Effector memory CD8-positive, alpha-beta T cell (primary cell): ENCODE measurements at regions not wholly inside any gene's neighbourhood (a gene's known extent, or its start where the extent isn't known, plus 50 kb on each side); places are given as distances from the start of the nearest gene placed in this dataset.
A peak's percentile ranks its signal among the peaks of the same experiment; 100 is the strongest.

Experiments
- ATAC-seq: fragments of 150-1000 bp; cut with Tn5 transposase; replicated peaks from 2 replicates; pipeline ENCODE4 v1.10.0; 2021; ENCODE audit warnings: mild to moderate bottlenecking, moderate library complexity
- DNase-seq, 3 experiments: peaks; one replicate each; pipeline ENCODE4 v3.0.0; 2021
- H3K27ac Mint-ChIP-seq, 2 donors: one replicate each; pipeline ENCODE4 v1.8.0; 2022; ENCODE audit warnings: mild to moderate bottlenecking in 2 of 2, mixed read lengths in 2 of 2, moderate library complexity in 2 of 2
- H3K27me3 Mint-ChIP-seq, 2 donors: one replicate each; pipeline ENCODE4 v1.8.0; 2022; ENCODE audit warnings: mixed read lengths in 2 of 2
- H3K36me3 Mint-ChIP-seq: one replicate; pipeline ENCODE4 v1.8.0; 2022; ENCODE audit warnings: mild to moderate bottlenecking, moderate library complexity, mixed read lengths; ENCODE audit not compliant: insufficient read depth
- H3K4me1 Mint-ChIP-seq, 2 donors: one replicate each; pipeline ENCODE4 v1.8.0; 2022; ENCODE audit warnings: low read depth in 2 of 2, mixed read lengths in 2 of 2
- H3K4me3 Mint-ChIP-seq, 2 donors: one replicate each; pipeline ENCODE4 v1.8.0; 2022; ENCODE audit warnings: mild to moderate bottlenecking in 2 of 2, mixed read lengths in 2 of 2, moderate library complexity in 2 of 2
- H3K9me3 Mint-ChIP-seq, 2 donors: one replicate each; pipeline ENCODE4 v1.8.0; 2022; ENCODE audit warnings: mixed read lengths in 2 of 2

DNA sequence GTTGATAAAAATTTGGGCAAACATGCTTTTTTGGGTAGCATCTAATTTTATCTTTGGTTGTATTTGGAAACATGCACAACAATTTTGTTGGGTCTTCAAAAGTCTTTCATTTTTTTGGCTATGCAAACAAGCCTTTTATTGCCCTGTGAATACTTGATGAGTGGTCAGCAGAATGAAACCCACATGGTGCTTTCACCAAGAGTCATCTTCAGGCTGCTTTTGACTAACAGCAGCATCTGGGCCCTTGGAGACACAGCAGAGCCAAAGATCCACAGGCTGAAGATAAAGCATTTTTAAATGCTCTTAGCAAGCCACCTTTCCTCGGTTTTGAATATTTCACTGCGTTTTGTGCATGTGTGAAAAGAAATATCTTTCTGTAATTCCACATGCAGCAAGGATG lies 154.9 kb downstream of the FGF9 start:
- Mint-ChIP-seq H3K36me3 (no peaks in the 10 kb centered on the region), H3K4me1 (peaks cover 0 to 3% of the 10 kb centered on the region in 2 donors), H3K9me3 (no peaks in the 10 kb centered on the region), H3K27me3 (peaks cover 14 to 19% of the 10 kb centered on the region in 2 donors), H3K27ac (no peak overlapping the region), H3K4me3 (no peak overlapping the region)
- DNase-seq (no peak), ATAC-seq (no peak)

DNA sequence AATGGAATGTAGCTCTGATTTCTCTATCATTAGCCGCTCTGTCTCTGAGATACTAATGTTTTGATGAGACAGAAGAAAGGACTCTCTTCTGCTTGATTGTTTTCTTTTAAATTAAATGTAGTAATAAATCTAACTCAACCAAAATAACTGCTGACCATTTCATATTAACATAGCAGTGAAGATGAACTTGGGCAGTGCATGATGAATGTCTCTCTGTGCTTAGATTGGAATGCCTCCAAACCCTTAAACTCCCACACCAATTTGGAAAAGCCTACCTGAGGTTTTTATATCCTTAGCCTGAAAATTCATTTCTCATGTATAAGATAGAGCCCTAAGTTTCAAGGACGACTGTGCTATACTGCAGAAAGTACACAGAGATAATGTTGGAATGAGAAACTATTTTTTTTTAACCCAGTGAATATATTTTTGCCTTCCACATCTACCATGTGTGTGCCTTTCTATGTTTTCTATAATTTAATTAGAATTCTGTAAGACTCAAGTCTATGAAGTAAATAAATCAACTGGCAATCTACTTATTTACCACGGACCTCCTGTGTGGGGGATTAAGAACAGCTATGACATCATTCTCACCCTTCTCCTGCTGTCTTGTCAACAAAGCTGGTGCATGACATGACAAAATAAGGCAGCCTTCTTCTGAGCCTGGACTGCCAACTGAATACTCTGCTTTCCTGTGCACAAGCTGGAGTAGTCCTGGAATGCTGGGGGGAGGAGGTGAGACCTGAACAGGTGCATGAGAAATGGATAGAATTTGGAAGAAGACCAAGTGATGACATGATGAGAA lies 155.5 kb downstream of the FGF9 start:
- H3K36me3 Mint-ChIP-seq = no peaks in the 10 kb centered on the region
- peaks cover 13 to 20% of the 10 kb centered on the region in 2 donors for H3K27me3 Mint-ChIP-seq
- no peak overlapping the region for H3K4me3 Mint-ChIP-seq
- ATAC-seq = no peak
- no peaks in the 10 kb centered on the region for H3K9me3 Mint-ChIP-seq
- no peak overlapping the region for H3K27ac Mint-ChIP-seq
- no peak for DNase-seq
- peaks cover 0 to 3% of the 10 kb centered on the region in 2 donors for H3K4me1 Mint-ChIP-seq

DNA sequence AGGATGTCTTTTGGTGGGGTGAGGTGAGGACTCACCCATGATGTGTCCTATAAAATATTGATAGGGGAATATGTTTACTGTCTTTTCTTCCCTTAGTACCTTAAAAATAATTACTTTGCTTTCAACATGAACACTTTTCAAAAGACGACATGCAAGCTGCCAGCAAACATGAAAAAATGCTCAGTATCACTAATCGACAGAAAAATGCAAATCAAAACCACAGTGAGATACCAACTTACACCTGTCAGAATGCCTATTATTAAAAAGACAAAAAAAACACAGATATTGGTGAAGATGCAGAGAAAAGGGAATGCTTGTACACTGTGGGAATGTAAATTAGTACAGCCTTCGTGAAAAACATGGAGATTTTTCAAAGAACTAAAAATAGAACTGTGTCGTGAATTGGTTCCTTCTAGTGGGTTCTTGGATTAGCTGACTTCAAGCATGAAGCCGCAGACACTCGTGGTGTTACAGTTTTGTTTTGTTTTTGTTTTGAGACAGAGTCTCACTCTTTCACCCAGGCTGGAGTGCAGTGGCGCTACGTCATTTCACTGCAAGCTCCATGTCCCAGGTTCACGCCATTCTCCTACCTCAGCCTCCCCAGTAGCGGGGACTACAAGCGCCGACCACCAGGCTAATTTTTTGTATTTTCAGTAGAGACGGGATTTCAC lies 160.9 kb downstream of the FGF9 start:
- no peak for DNase-seq
- Mint-ChIP-seq H3K4me3 (no peak overlapping the region), H3K4me1 (peaks cover 0 to 1% of the 10 kb centered on the region in 2 donors), H3K9me3 (no peaks in the 10 kb centered on the region), H3K27me3 (peaks cover 12 to 21% of the 10 kb centered on the region in 2 donors), H3K36me3 (no peaks in the 10 kb centered on the region), H3K27ac (no peak overlapping the region)
- ATAC-seq = no peak

DNA sequence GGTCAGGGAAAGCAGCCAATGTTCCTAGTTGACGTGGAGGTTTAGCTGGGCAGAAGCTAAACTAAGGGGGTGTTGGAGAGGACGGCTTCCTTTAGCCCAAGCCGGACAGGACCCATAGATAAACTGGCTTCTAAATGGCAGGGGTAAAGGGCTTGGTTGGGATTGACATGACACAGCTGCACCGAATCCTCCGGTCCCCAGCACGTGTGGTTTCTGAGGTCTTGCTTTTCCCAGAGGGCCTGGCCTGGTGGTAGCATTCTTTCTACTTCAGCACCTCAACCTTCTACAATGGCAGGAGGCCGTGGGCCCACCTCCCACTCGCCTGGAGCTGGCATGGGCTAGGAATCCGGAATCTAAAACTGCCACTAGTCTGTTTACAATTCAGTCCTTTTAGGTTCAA lies 163.0 kb downstream of the FGF9 start:
- peaks cover 0 to 2% of the 10 kb centered on the region in 2 donors for H3K4me1 Mint-ChIP-seq
- H3K27me3 Mint-ChIP-seq = peaks cover under 1 to 15% of the 10 kb centered on the region in 2 donors
- no peaks in the 10 kb centered on the region for H3K36me3 Mint-ChIP-seq
- ATAC-seq (no peak), DNase-seq (no peak)
- no peak overlapping the region for H3K27ac Mint-ChIP-seq
- no peak overlapping the region for H3K4me3 Mint-ChIP-seq
- H3K9me3 Mint-ChIP-seq = no peaks in the 10 kb centered on the region

DNA sequence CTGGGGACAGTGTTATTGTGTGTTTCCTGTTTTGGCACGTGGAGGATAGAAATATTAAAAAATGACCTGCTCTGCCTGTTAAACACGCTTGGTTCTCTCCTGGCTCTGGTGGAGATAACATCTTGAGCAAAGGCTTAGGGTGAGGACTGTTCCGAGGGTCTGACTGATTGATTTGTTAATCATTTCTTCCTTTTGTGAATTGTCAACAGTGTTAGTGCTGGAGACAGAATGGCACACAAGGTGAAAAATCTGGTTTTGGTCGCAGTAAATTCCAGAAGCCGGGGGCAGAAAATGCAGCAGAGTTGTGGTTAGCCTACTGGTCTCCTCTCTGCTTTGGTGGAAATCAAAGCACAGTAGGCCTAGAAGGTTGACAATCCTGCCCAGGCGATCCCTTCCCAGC lies 163.6 kb downstream of the FGF9 start:
- ATAC-seq (no peak), DNase-seq (no peak)
- H3K4me3 Mint-ChIP-seq = no peak overlapping the region
- no peaks in the 10 kb centered on the region for H3K36me3 Mint-ChIP-seq
- H3K27ac Mint-ChIP-seq = no peak overlapping the region
- peaks cover 0 to 2% of the 10 kb centered on the region in 2 donors for H3K4me1 Mint-ChIP-seq
- no peaks in the 10 kb centered on the region for H3K9me3 Mint-ChIP-seq
- peaks cover 0 to 13% of the 10 kb centered on the region in 2 donors for H3K27me3 Mint-ChIP-seq

DNA sequence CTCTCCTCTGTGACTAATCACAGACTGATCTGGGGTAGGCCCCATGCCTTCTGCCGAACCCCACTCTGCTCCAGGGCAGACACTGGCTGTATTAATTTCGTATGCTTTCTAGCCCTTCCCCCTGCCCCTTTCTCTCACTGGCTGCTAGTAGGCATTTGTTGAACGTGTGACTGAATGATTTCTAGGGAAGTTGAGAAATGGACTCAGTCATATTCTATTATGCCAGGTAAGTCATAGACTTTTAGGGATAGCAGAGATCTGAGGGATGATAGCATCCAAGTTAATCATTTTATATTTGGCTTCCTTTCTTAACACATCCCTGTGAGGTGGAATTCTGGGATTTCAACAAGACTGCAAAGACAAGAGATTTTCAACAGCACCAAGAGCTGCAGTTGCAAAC lies 166.4 kb downstream of the FGF9 start:
- Mint-ChIP-seq H3K27me3 (peaks cover 0 to 9% of the 10 kb centered on the region in 2 donors), H3K4me3 (no peak overlapping the region), H3K36me3 (no peaks in the 10 kb centered on the region), H3K27ac (no peak overlapping the region), H3K4me1 (peaks cover 0 to 2% of the 10 kb centered on the region in 2 donors), H3K9me3 (no peaks in the 10 kb centered on the region)
- ATAC-seq (no peak), DNase-seq (no peak)

DNA sequence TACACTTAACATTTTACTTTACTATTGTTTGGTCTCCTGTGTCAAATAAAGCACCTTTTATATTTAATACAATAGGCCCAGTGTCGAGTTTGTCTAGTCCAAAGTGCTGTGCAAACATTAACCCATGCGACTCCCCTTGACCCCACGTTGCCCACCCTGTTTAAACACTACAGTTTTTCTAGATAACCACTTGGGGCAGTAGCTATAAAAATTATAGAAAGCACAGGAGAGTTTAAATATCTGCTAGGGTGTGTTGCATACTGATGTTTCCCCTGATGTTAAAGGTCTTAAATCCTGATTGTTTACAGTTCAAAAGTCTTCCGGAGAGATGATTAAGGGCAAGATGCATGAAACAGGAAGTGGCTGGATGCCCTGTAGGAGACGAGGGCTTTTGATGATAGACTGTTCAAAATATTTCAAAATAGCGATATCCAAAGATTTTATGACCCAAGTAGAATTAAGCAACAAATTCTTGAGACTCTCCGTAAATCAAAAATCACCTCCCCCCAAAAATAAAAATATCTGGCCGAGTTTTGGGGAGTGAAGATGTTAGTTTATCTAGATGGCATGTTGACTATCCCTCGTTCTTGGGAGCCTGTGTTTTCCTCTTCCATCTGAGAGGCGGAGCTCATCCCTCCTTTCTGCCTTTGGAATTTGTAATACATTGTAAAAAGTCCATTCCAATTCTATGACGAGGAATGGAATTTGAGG lies 167.1 kb downstream of the FGF9 start:
- no peaks in the 10 kb centered on the region for H3K36me3 Mint-ChIP-seq
- peaks cover 0 to 2% of the 10 kb centered on the region in 2 donors for H3K4me1 Mint-ChIP-seq
- no peak overlapping the region for H3K4me3 Mint-ChIP-seq
- H3K27me3 Mint-ChIP-seq = peaks cover 0 to 11% of the 10 kb centered on the region in 2 donors
- no peaks in the 10 kb centered on the region for H3K9me3 Mint-ChIP-seq
- no peak overlapping the region for H3K27ac Mint-ChIP-seq
- no peak for DNase-seq
- ATAC-seq = no peak

DNA sequence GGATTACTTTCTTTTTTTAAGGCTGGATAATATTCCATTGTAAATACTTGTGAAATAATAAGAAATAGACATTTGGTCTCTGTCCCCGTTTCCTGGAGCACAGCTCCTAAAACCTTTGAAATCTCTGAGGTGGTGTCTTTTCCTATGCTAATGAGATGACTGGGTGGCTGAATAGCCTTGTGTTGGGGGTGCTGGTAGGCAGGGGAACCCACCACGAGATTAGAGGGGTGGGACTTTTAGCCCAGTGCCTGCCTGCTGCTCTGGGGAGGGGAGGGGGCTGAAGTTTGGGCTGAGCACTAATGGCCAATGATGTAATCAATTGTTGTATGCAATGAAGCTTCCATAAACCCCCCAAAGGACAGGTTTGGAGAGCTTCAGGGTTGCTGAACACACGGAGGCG lies 175.7 kb downstream of the FGF9 start:
- Mint-ChIP-seq H3K4me1 (peaks cover 0 to 3% of the 10 kb centered on the region in 2 donors), H3K27ac (no peak overlapping the region), H3K36me3 (no peaks in the 10 kb centered on the region), H3K4me3 (no peak overlapping the region), H3K27me3 (peaks cover 10 to 26% of the 10 kb centered on the region in 2 donors), H3K9me3 (no peaks in the 10 kb centered on the region)
- ATAC-seq = no peak
- no peak for DNase-seq

DNA sequence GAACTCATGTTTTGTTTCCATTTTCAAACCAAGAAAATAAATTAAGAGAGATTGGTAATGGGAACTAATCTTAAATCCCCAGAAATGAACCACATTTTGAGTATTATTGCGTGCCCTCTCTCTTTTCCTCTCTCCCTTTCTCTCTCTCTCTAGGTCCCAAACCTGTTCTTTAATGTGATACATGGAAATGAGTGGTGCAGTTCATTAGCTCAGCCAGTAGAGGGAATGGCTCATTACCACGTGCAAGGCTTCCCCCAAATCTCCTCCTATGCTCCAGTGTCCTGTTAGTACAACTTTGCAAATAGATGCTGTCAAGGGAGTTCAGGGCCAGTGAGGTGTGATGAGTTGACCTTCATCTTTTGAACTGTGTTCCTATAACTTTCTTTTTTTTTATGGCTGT lies 178.4 kb downstream of the FGF9 start:
- peaks cover 10 to 17% of the 10 kb centered on the region in 2 donors for H3K27me3 Mint-ChIP-seq
- H3K4me3 Mint-ChIP-seq = no peak overlapping the region
- H3K27ac Mint-ChIP-seq = no peak overlapping the region
- DNase-seq (peak; percentile 9 to 18 (median 17)), ATAC-seq (peak; percentile 76)
- H3K4me1 Mint-ChIP-seq = peaks cover 0 to 3% of the 10 kb centered on the region in 2 donors
- no peaks in the 10 kb centered on the region for H3K36me3 Mint-ChIP-seq
- no peaks in the 10 kb centered on the region for H3K9me3 Mint-ChIP-seq

DNA sequence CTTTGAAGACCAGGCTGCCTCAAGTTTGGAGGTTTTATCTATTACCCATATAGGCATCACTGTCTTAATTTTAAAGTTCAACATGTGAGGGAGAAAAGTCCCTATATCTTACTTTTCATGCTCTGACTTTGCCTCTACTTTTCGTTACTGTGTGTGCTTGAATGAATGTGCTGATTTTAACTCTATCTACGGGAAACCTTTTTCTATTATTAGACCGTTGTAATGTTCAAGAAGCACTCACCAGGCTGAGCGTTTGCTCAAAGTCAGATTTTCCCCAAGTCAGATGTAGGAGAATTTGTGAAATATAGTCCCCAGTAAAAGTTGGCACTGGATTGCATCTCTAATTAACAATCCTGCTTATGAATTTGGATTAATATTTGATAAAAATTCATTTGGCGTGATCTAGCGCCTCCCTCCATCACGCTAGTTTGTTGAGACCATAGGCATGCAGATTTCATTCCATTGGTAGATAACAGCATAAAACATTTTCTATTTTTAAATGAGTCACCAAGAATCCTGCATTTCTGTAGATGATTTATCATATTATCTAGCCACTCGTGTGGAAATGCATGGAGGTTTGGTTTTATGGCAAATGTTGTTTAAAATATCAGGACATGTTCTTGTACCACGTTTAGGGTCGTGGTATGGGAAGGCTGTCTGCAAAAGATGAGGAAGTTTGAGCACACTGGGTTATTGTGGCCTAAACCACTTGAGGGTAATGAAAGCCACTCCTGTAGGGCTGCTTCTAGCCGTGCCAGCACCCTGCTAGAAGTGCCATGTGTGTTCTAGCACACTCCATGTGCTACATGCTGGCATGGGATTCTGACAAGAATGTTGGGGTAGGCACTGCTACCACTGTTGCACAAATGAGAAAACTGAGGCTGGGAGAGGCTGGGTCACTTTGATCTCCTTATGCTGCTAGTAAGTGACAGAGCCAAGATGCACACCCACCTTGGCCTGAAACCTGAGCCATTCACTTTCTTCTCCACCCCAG lies 179.4 kb downstream of the FGF9 start:
- DNase-seq (no peak), ATAC-seq (no peak)
- no peaks in the 10 kb centered on the region for H3K36me3 Mint-ChIP-seq
- no peak overlapping the region for H3K4me3 Mint-ChIP-seq
- no peaks in the 10 kb centered on the region for H3K9me3 Mint-ChIP-seq
- H3K27ac Mint-ChIP-seq = peak overlapping the region in 1 of 2 donors; percentile 30
- H3K4me1 Mint-ChIP-seq = peaks cover 0 to 3% of the 10 kb centered on the region in 2 donors
- H3K27me3 Mint-ChIP-seq = peaks cover 10 to 17% of the 10 kb centered on the region in 2 donors

DNA sequence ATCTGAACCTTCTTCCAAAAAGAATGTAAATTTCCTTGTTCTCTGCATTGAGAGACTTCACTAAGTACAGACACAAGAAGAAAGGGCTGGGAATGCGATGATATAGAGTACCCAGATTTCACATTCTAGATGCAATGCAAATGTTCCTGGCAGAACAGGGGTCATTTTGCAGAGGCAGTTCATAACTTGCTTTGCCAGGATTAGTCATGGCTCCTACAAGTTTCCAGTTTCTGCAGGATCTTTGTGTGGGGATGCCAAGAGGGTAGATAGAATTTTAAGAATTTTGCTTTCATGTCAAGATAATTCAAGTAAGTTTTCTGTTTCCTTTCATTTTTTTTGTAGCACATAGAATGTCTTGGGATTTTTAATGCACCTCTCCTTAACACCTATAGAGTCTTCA lies 181.2 kb downstream of the FGF9 start:
- Mint-ChIP-seq H3K36me3 (no peaks in the 10 kb centered on the region), H3K4me1 (peaks cover 0 to 3% of the 10 kb centered on the region in 2 donors), H3K27ac (no peak overlapping the region), H3K9me3 (no peaks in the 10 kb centered on the region), H3K4me3 (no peak overlapping the region), H3K27me3 (peaks cover 3 to 4% of the 10 kb centered on the region in 2 donors)
- no peak for DNase-seq
- ATAC-seq = no peak

DNA sequence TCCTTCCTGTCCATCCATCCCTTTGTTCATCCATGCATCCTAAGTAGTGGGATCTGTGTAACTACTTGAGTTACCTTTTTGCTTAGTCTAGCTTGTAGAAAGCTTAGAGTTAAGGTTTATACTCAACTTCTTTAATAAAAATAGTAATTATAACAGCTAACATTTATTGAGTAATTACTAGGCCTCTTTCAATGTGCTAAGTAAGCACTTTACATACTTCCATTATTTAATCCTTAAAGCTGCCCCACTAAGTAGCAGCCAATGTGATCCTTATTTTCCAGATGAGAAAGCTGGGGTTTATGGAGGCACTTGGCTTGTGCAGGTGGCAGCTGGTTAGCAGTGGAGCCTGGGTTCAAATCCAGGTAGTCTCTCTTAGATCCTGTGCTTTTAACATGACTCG lies 182.9 kb downstream of the FGF9 start:
- Mint-ChIP-seq H3K27ac (no peak overlapping the region), H3K9me3 (no peaks in the 10 kb centered on the region), H3K4me1 (peaks cover 0 to 3% of the 10 kb centered on the region in 2 donors), H3K36me3 (no peaks in the 10 kb centered on the region), H3K4me3 (no peak overlapping the region), H3K27me3 (no peaks in the 10 kb centered on the region)
- no peak for ATAC-seq
- DNase-seq = no peak

DNA sequence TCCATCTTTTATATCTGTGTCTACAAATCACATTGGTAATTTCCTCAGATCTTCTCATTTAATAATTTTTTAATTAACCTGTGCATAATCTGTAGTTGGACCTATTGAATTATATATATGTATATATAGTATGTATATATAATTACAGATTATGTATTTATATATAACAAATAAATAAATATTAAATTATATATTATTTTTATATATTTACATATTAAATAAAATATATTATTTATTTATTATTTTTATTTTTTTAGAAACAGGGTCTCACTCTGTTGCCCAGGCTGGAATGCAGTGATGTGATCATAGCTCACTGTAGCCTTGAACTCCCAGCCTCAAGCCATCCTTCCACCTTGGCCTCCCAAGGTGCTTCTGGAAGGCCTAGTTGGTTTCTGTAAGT lies 197.9 kb downstream of the FGF9 start:
- Mint-ChIP-seq H3K27ac (no peak overlapping the region), H3K36me3 (no peaks in the 10 kb centered on the region), H3K27me3 (peaks cover 15 to 46% of the 10 kb centered on the region in 2 donors), H3K9me3 (no peaks in the 10 kb centered on the region), H3K4me3 (no peak overlapping the region), H3K4me1 (no peaks in the 10 kb centered on the region)
- ATAC-seq = no peak
- no peak for DNase-seq
